Fibroblast of pulmonary artery (primary cell): ENCODE measurements at regions not wholly inside any gene's neighbourhood (a gene's known extent, or its start where the extent isn't known, plus 50 kb on each side); places are given as distances from the start of the nearest gene placed in this dataset.

ENCODE experiments used
- DNase-seq: peaks from one replicate; pipeline ENCODE4 v3.0.0-alpha.2; 2010; ENCODE audit warnings: low read depth
- H3K4me3 ChIP-seq: replicated peaks from 2 replicates; pipeline ENCODE4 v1.5.1; 2011; ENCODE audit warnings: low read depth, mild to moderate bottlenecking, control low read depth, low read length, moderate library complexity
- TF ChIP-seq, protein P1 (sequence below): IDR thresholded peaks from 2 replicates; pipeline ENCODE4 v1.5.1; 2011; ENCODE audit warnings: mild to moderate bottlenecking, control low read depth, low read length, inconsistent platforms; ENCODE audit errors: missing control alignments

GRCh38 chr10:6978187-6978627, 398.1 kb upstream of the PRKCQ start:
- H3K4me3 ChIP-seq: no peak overlapping the region
- DNase-seq: no peak
- TF ChIP-seq, protein P1, sequence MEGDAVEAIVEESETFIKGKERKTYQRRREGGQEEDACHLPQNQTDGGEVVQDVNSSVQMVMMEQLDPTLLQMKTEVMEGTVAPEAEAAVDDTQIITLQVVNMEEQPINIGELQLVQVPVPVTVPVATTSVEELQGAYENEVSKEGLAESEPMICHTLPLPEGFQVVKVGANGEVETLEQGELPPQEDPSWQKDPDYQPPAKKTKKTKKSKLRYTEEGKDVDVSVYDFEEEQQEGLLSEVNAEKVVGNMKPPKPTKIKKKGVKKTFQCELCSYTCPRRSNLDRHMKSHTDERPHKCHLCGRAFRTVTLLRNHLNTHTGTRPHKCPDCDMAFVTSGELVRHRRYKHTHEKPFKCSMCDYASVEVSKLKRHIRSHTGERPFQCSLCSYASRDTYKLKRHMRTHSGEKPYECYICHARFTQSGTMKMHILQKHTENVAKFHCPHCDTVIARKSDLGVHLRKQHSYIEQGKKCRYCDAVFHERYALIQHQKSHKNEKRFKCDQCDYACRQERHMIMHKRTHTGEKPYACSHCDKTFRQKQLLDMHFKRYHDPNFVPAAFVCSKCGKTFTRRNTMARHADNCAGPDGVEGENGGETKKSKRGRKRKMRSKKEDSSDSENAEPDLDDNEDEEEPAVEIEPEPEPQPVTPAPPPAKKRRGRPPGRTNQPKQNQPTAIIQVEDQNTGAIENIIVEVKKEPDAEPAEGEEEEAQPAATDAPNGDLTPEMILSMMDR: no peak

GRCh38 chr10:6977398-6978186, 397.5 kb upstream of the PRKCQ start:
- DNase-seq: no peak
- TF ChIP-seq, protein P1: no peak
- no peak overlapping the region for H3K4me3 ChIP-seq

- TF ChIP-seq, protein P1: no peak
- DNase-seq: no peak
- H3K4me3 ChIP-seq: no peak overlapping the region
These were observed 393.8 kb upstream of the PRKCQ start for GRCh38 chr10:6973899-6974298.

DNA sequence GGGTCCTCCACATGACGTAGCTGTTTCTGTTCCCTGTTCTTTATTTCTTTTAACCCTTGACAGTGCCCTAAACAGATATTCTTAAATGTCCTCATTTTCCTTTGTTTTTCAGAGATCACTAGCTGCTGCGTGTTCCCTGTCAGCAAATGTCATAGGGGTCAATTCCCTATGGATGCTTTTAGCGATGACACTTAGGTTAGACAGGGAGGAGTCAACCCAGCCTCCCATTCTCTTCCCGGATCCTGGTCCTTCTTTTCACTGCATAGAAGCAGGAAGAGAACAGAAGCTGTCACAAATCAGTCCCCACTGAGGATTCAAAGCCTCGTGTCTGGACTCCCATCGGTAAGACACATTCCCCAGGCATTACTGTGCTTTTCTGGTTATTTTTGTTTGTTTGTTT, 392.1 kb upstream of the PRKCQ start:
- DNase-seq: no peak
- TF ChIP-seq, protein P1: no peak
- no peak overlapping the region for H3K4me3 ChIP-seq

GRCh38 chr10:6969659-6970058, 389.6 kb upstream of the PRKCQ start:
- TF ChIP-seq, protein P1: no peak
- no peak overlapping the region for H3K4me3 ChIP-seq
- no peak for DNase-seq

GRCh38 chr10:6964543-6964942, 384.5 kb upstream of the PRKCQ start:
- H3K4me3 ChIP-seq: no peak overlapping the region
- TF ChIP-seq, protein P1: no peak
- no peak for DNase-seq

DNA sequence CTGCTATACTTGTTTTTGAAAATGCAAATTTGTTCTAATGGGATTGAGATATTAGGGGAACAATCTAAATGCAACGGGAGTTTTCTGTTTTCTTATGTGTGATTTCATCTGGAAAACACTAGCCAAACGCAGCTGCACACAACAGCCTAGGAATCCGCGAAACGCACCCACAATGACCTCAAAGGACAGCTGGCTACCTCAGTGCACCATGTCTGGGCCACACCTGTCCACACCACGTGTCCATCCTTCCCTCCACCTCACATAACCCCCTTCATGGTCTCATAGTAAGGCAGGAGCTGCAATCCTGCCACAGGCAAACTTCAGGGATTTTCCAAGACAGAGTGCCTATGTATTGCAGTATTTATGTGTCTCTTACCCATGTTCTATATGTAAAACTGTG, 382.5 kb upstream of the PRKCQ start:
- DNase-seq: no peak
- no peak overlapping the region for H3K4me3 ChIP-seq
- TF ChIP-seq, protein P1: no peak
